OCI-LY7 (cell line): ENCODE measurements at regions not wholly inside any gene's neighbourhood (a gene's known extent, or its start where the extent isn't known, plus 50 kb on each side); places are given as distances from the start of the nearest gene placed in this dataset.

Experiments used
- EZH2phosphoT487 ChIP-seq: fragments of 200-600 bp; sonication (generic); IDR thresholded peaks from 2 replicates; pipeline ENCODE4 v1.6.1; 2018; ENCODE audit warnings: low read depth, borderline replicate concordance, mild to moderate bottlenecking, mixed run types, antibody characterized with exemption, low read length, moderate library complexity, mixed read lengths
- TF ChIP-seq, protein P1 (sequence below): fragments of 200-600 bp; sonication (generic); conservative IDR thresholded peaks from 2 replicates; pipeline ENCODE4 v1.5.1; 2014; ENCODE audit warnings: mild to moderate bottlenecking, antibody characterized with exemption, low read length, moderate library complexity, mixed read lengths

- TF ChIP-seq, protein P1, sequence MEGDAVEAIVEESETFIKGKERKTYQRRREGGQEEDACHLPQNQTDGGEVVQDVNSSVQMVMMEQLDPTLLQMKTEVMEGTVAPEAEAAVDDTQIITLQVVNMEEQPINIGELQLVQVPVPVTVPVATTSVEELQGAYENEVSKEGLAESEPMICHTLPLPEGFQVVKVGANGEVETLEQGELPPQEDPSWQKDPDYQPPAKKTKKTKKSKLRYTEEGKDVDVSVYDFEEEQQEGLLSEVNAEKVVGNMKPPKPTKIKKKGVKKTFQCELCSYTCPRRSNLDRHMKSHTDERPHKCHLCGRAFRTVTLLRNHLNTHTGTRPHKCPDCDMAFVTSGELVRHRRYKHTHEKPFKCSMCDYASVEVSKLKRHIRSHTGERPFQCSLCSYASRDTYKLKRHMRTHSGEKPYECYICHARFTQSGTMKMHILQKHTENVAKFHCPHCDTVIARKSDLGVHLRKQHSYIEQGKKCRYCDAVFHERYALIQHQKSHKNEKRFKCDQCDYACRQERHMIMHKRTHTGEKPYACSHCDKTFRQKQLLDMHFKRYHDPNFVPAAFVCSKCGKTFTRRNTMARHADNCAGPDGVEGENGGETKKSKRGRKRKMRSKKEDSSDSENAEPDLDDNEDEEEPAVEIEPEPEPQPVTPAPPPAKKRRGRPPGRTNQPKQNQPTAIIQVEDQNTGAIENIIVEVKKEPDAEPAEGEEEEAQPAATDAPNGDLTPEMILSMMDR, result no peak
- no peak for TF ChIP-seq EZH2phosphoT487
These were observed 343.1 kb downstream of the CYRIA start for GRCh38 chr2:16322308-16323125.
